Mesenchymal stem cell (in vitro differentiated cells and primary cell): ENCODE measurements at regions not wholly inside any gene's neighbourhood (a gene's known extent, or its start where the extent isn't known, plus 50 kb on each side); places are given as distances from the start of the nearest gene placed in this dataset.

ENCODE experiments used
- DNase-seq: peaks from one replicate; pipeline ENCODE4 v3.0.0-alpha.2; 2013
- H2AFZ ChIP-seq: one replicate; pipeline ENCODE4 v1.6.1; 2013; ENCODE audit warnings: low read depth, mild to moderate bottlenecking, control low read depth, inconsistent platforms, low read length, moderate library complexity
- H2AK5ac ChIP-seq: 2 replicates; pipeline ENCODE4 v1.6.1; 2013; ENCODE audit warnings: low read length, moderate library complexity, mild to moderate bottlenecking, inconsistent platforms; ENCODE audit not compliant: severe bottlenecking
- H2BK120ac ChIP-seq: one replicate; pipeline ENCODE4 v1.6.1; 2013; ENCODE audit warnings: low read depth, mild to moderate bottlenecking, inconsistent platforms, low read length, moderate library complexity
- H2BK12ac ChIP-seq, 2 experiments: one replicate each; pipeline ENCODE4 v1.6.1; 2013; ENCODE audit warnings: inconsistent platforms in 2 of 2, low read length in 2 of 2, mild to moderate bottlenecking in 2 of 2, moderate library complexity in 2 of 2, control low read depth in 1 of 2
- H2BK15ac ChIP-seq: one replicate; pipeline ENCODE4 v1.6.1; 2013; ENCODE audit warnings: mild to moderate bottlenecking, low read depth, inconsistent platforms; ENCODE audit not compliant: poor library complexity, severe bottlenecking
- H2BK5ac ChIP-seq: 2 replicates; pipeline ENCODE4 v1.6.1; 2013; ENCODE audit warnings: low read depth, mild to moderate bottlenecking, low read length, control low read depth, inconsistent platforms; ENCODE audit not compliant: poor library complexity, severe bottlenecking
- H3K14ac ChIP-seq, 2 experiments: one replicate each; pipeline ENCODE4 v1.6.1; 2013; ENCODE audit warnings: inconsistent platforms in 2 of 2, low read length in 2 of 2, control low read depth in 1 of 2, mild to moderate bottlenecking in 1 of 2, moderate library complexity in 1 of 2
- H3K18ac ChIP-seq, 2 experiments: one replicate each; pipeline ENCODE4 v1.6.1; 2013; ENCODE audit warnings: inconsistent platforms in 2 of 2, low read length in 2 of 2, control low read depth in 1 of 2, low read depth in 1 of 2, mild to moderate bottlenecking in 1 of 2
- H3K23ac ChIP-seq, 2 experiments: one replicate each; pipeline ENCODE4 v1.6.1; 2013; ENCODE audit warnings: inconsistent platforms in 2 of 2, low read length in 2 of 2, mild to moderate bottlenecking in 2 of 2, moderate library complexity in 2 of 2, control low read depth in 1 of 2
- H3K27ac ChIP-seq: 2 replicates; pipeline ENCODE4 v1.5.1; 2013; ENCODE audit warnings: mild to moderate bottlenecking, moderate library complexity, low read length, control low read depth, inconsistent platforms; ENCODE audit not compliant: poor library complexity, severe bottlenecking
- H3K27me3 ChIP-seq, 2 experiments: 2 replicates each; pipeline versions ENCODE4 v1.6.1 to v1.7.0; 2013; ENCODE audit warnings: low read length in 2 of 2, mild to moderate bottlenecking in 2 of 2, moderate library complexity in 2 of 2, control low read depth in 1 of 2, inconsistent platforms in 1 of 2; ENCODE audit not compliant: control insufficient read depth in 1 of 2, insufficient read depth in 1 of 2
- H3K36me3 ChIP-seq, 2 experiments: 2 replicates each; pipeline versions ENCODE4 v1.6.1 to v1.7.0; 2013; ENCODE audit warnings: low read length in 2 of 2, control low read depth in 1 of 2, inconsistent platforms in 1 of 2, low read depth in 1 of 2, mild to moderate bottlenecking in 1 of 2; ENCODE audit not compliant: insufficient read depth in 2 of 2, control insufficient read depth in 1 of 2
- H3K4ac ChIP-seq, 2 experiments: one replicate each; pipeline ENCODE4 v1.6.1; 2013; ENCODE audit warnings: inconsistent platforms in 2 of 2, low read length in 2 of 2, mild to moderate bottlenecking in 2 of 2, moderate library complexity in 2 of 2, control low read depth in 1 of 2, low read depth in 1 of 2
- H3K4me1 ChIP-seq: 2 replicates; pipeline ENCODE4 v1.6.1; 2013; ENCODE audit warnings: low read depth, low read length, control low read depth; ENCODE audit not compliant: control insufficient read depth, insufficient read depth
- H3K4me2 ChIP-seq: 2 replicates; pipeline ENCODE4 v1.6.1; 2013; ENCODE audit warnings: low read length, mild to moderate bottlenecking, inconsistent platforms; ENCODE audit not compliant: poor library complexity, severe bottlenecking
- H3K4me3 ChIP-seq, 2 experiments: 2 replicates each; pipeline versions ENCODE4 v1.5.1 to v1.7.0; 2013; ENCODE audit warnings: low read length in 2 of 2, mild to moderate bottlenecking in 2 of 2, control low read depth in 1 of 2, low read depth in 1 of 2; ENCODE audit not compliant: insufficient read depth in 1 of 2
- H3K79me1 ChIP-seq: replicated peaks from 2 replicates; pipeline ENCODE4 v1.6.1; 2013; ENCODE audit warnings: mild to moderate bottlenecking, control low read depth, low read length, inconsistent platforms; ENCODE audit not compliant: poor library complexity, severe bottlenecking
- H3K9ac ChIP-seq: 2 replicates; pipeline ENCODE4 v1.7.0; 2013; ENCODE audit warnings: mild to moderate bottlenecking, low read length, moderate library complexity
- H3K9me3 ChIP-seq: 2 replicates; pipeline ENCODE4 v1.7.0; 2013; ENCODE audit warnings: mild to moderate bottlenecking, low read length; ENCODE audit not compliant: control insufficient read depth
- H4K8ac ChIP-seq: one replicate; pipeline ENCODE4 v1.6.1; 2013; ENCODE audit warnings: inconsistent platforms, mild to moderate bottlenecking, low read length, moderate library complexity
- H4K91ac ChIP-seq: one replicate; pipeline ENCODE4 v1.6.1; 2013; ENCODE audit warnings: mild to moderate bottlenecking, low read length, inconsistent platforms
- WGBS: methylation state at CpG from one replicate; pipeline ENCODE4 v1.1.7; 2013; ENCODE audit warnings: mixed read lengths; 5-methylcytosine and 5-hydroxymethylcytosine counted together

DNA sequence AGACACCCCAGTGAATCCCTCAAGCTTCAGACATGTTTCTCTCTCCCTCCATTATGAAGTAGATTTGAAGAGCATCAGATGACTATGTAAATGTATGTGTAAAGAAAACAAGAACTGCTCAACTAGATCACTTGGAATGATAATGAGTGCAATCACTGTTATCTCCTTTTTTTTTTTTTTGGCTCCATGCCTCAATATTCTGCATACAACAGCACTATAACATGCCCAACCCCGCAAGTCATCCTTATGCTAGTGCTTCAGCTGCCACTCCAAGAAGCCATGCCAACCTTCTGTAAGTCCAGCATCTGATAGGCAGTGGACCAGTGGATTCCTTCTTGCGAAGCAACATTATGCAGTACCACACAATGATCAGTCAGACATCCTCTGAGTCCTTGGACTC lies 133.7 kb downstream of the TFPI2 start:
- Histone ChIP-seq H3K9me3 (no peaks in the 10 kb centered on the region), H2BK5ac (no peak overlapping the region)

DNA sequence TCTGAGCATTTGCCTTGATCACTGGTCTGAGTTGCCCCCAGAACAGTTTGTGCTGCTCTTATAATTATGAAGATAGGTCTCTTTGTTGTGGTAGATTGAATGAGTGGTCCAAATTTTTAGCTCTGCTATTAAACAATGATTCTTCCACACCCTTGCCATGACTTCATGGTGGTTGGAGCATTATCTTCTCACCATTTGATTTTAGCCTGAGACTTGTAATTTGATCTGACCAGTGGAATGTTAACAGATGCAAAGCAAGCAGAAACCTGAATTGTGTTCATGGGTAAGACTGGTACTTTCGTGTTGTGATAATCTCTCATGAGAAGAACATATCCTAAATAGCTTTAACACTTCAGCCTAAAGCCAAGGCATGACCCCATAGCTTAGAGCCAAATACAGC lies 139.1 kb downstream of the TFPI2 start:
- no peaks in the 10 kb centered on the region for H3K36me3 ChIP-seq
- no peak overlapping the region for H2BK120ac ChIP-seq
- H3K9me3 ChIP-seq: no peaks in the 10 kb centered on the region
- H4K8ac ChIP-seq: no peak overlapping the region
- H2AFZ ChIP-seq: no peak overlapping the region
- no peaks in the 10 kb centered on the region for H3K4me1 ChIP-seq
- no peak overlapping the region for H3K4me2 ChIP-seq
- H3K14ac ChIP-seq: no peak overlapping the region
- H3K9ac ChIP-seq: no peak overlapping the region
- no peak overlapping the region for H3K23ac ChIP-seq
- no peak overlapping the region for H4K91ac ChIP-seq
- no CpG with 5 or more reads among the region's 1 CpG for WGBS
- no peak overlapping the region for H2BK15ac ChIP-seq
- H3K27ac ChIP-seq: no peak overlapping the region
- no peak overlapping the region for H3K18ac ChIP-seq
- H3K4ac ChIP-seq: no peak overlapping the region
- H3K4me3 ChIP-seq: no peak overlapping the region
- H3K27me3 ChIP-seq: no peaks in the 10 kb centered on the region
- no peak overlapping the region for H2AK5ac ChIP-seq
- H2BK5ac ChIP-seq: no peak overlapping the region
- H3K79me1 ChIP-seq: no peaks in the 10 kb centered on the region
- no peak overlapping the region for H2BK12ac ChIP-seq
- DNase-seq: no peak

More for the DNA sequence above, 133.7 kb downstream of the TFPI2 start:
- no peak for DNase-seq
- Histone ChIP-seq H3K14ac (no peak overlapping the region), H4K91ac (no peak overlapping the region), H3K79me1 (no peaks in the 10 kb centered on the region), H2BK15ac (no peak overlapping the region), H3K9ac (no peak overlapping the region), H3K4me2 (no peak overlapping the region), H3K18ac (no peak overlapping the region), H3K36me3 (no peaks in the 10 kb centered on the region), H2AFZ (no peak overlapping the region), H3K4ac (no peak overlapping the region), H3K4me1 (peaks cover 2% of the 10 kb centered on the region), H2BK12ac (no peak overlapping the region), H3K4me3 (no peak overlapping the region), H3K23ac (no peak overlapping the region), H2AK5ac (peak overlapping the region; percentile 49), H3K27me3 (no peaks in the 10 kb centered on the region), H3K27ac (no peak overlapping the region), H2BK120ac (no peak overlapping the region), H4K8ac (no peak overlapping the region)
- 82% methylated on average over 2 of the region's 2 CpGs for WGBS

DNA sequence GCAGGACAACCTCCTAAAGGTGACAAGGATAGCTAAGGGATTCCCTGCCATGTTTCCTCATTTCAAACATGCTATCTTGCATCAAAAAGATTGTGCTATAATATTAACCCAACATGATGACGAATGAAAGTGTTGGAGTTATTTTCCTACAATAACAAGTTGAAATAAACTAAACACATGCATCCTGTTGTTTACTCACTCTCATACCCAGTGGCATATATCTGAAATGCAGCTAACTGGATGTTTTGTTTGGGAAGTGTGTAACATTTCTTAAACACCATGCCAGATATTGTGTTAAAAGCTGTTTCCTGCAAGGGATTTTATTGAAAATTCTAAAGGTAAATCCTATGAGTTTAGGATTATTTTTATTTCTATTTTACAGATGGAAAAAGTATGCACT lies 139.6 kb downstream of the TFPI2 start:
- no peaks in the 10 kb centered on the region for H3K79me1 ChIP-seq
- no peak overlapping the region for H2BK5ac ChIP-seq
- no peaks in the 10 kb centered on the region for H3K9me3 ChIP-seq
- no peak overlapping the region for H3K4me3 ChIP-seq
- H4K8ac ChIP-seq: no peak overlapping the region
- no peak overlapping the region for H3K4me2 ChIP-seq
- DNase-seq: no peak
- no peak overlapping the region for H2BK120ac ChIP-seq
- no peak overlapping the region for H3K23ac ChIP-seq
- no peaks in the 10 kb centered on the region for H3K4me1 ChIP-seq
- no peak overlapping the region for H4K91ac ChIP-seq
- H2BK15ac ChIP-seq: no peak overlapping the region
- H2AFZ ChIP-seq: no peak overlapping the region
- WGBS: no CpG with 5 or more reads among the region's 1 CpG
- H2BK12ac ChIP-seq: no peak overlapping the region
- no peak overlapping the region for H2AK5ac ChIP-seq
- H3K9ac ChIP-seq: no peak overlapping the region
- H3K14ac ChIP-seq: no peak overlapping the region
- H3K4ac ChIP-seq: no peak overlapping the region
- no peak overlapping the region for H3K27ac ChIP-seq
- H3K27me3 ChIP-seq: no peaks in the 10 kb centered on the region
- no peak overlapping the region for H3K18ac ChIP-seq
- no peaks in the 10 kb centered on the region for H3K36me3 ChIP-seq

DNA sequence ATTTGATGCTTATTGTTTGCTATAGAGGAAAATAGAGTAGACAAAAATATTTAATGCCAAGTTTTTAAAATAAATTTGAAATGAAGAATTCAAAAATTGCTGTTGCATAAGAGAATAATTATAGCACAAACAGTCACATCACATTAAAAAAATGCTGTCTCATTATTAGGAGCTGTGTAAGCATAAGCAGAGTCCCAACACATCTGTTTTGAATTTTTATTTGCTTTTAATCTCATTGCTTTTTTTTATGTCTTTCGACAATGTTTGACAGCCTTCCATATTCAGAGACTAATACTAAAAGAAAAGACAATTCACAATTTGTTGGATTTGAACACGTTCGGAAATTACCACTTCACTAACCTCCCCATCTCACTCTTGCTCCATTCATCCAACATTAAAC lies 143.5 kb downstream of the TFPI2 start:
- H3K4ac ChIP-seq: no peak overlapping the region
- 96% methylated on average over 3 of the region's 3 CpGs for WGBS

More for the DNA sequence above, 143.5 kb downstream of the TFPI2 start:
- H2BK15ac ChIP-seq: no peak overlapping the region
- H3K79me1 ChIP-seq: no peaks in the 10 kb centered on the region
- H2BK12ac ChIP-seq: no peak overlapping the region
- no peaks in the 10 kb centered on the region for H3K27me3 ChIP-seq
- no peak overlapping the region for H3K9ac ChIP-seq
- no peak overlapping the region for H3K18ac ChIP-seq
- H2AK5ac ChIP-seq: no peak overlapping the region
- no peak overlapping the region for H4K8ac ChIP-seq
- no peak for DNase-seq
- no peak overlapping the region for H2BK120ac ChIP-seq
- no peaks in the 10 kb centered on the region for H3K9me3 ChIP-seq
- no peak overlapping the region for H2BK5ac ChIP-seq
- H4K91ac ChIP-seq: no peak overlapping the region
- no peak overlapping the region for H3K4me2 ChIP-seq
- H3K36me3 ChIP-seq: no peaks in the 10 kb centered on the region
- H3K14ac ChIP-seq: no peak overlapping the region
- no peak overlapping the region for H3K23ac ChIP-seq
- no peak overlapping the region for H2AFZ ChIP-seq
- no peak overlapping the region for H3K27ac ChIP-seq
- H3K4me1 ChIP-seq: no peaks in the 10 kb centered on the region
- no peak overlapping the region for H3K4me3 ChIP-seq
